K562 (cell line): ENCODE measurements at regions not wholly inside any gene's neighbourhood (a gene's known extent, or its start where the extent isn't known, plus 50 kb on each side); places are given as distances from the start of the nearest gene placed in this dataset.

Experiments used
- ATAC-seq: fragments of 200-7000 bp; cut with Tn5 transposase; 3 replicates; pipeline ENCODE4 v1.9.1; 2020; ENCODE audit warnings: moderate library complexity
- BruUV-seq: library from RNA; stranded (reverse); fragments of 400-500 nt; replicated peaks from 2 replicates; lab custom pipeline; 2021; lab: Mats Ljungman, UMichigan
- CTCF ChIA-PET: fragments of 300-600 bp; formaldehyde crosslinking; extraction: SDS; loops from one replicate; lab custom pipeline; 2021; ENCODE audit warnings: low intra/inter-chr PET ratio; lab: Yijun Ruan, JAX
- POLR2A ChIA-PET: fragments of 300-600, 350-650 bp; sonication (Branson Sonifier 250); formaldehyde crosslinking; extraction: SDS; loops from one replicate; lab custom pipeline; 2021; ENCODE audit warnings: antibody characterized with exemption, inconsistent platforms; lab: Yijun Ruan, JAX
- DNase-seq, 4 experiments: peaks; one replicate each; pipeline versions ENCODE4 v3.0.0 to v3.0.0-alpha.2; 2011 to 2018; ENCODE audit warnings: low spot score in 3 of 4, mixed read lengths in 3 of 4; ENCODE audit errors: extremely low read depth in 1 of 4
- FAIRE-seq: peaks from 2 replicates; lab custom pipeline; 2011; peaks lifted over from hg19 to GRCh38; lab: Jason Lieb, UNC
- H2AFZ ChIP-seq: 2 replicates; pipeline ENCODE4 v1.6.0; 2011; ENCODE audit warnings: low read depth, low read length, control low read depth, inconsistent platforms
- H3K27ac ChIP-seq: fragments of 200-600 bp; 3 replicates; pipeline ENCODE4 v1.8.0; 2011; ENCODE audit warnings: low read depth, mild to moderate bottlenecking, control low read depth, inconsistent platforms, low read length, moderate library complexity, mixed read lengths; ENCODE audit errors: extremely low read depth
- H3K27me3 ChIP-seq, 2 experiments: fragments of 300-600 bp in 1 of 2; 2 replicates in 1 of 2; 3 replicates in 1 of 2; pipeline versions ENCODE4 v1.6.0 to v1.8.0; 2011; ENCODE audit warnings: inconsistent platforms in 2 of 2, low read length in 2 of 2, mild to moderate bottlenecking in 1 of 2, mixed read lengths in 1 of 2, moderate library complexity in 1 of 2; ENCODE audit not compliant: control insufficient read depth in 2 of 2, insufficient read depth in 2 of 2
- H3K36me3 ChIP-seq: fragments of 300-600 bp; 3 replicates; pipeline ENCODE4 v1.8.0; 2011; ENCODE audit warnings: mild to moderate bottlenecking, low read length, inconsistent platforms; ENCODE audit not compliant: control insufficient read depth, insufficient read depth
- H3K4me1 ChIP-seq, 2 experiments: fragments of 200-600 bp in 1 of 2; replicated peaks in 1 of 2; 2 replicates in 1 of 2; 3 replicates in 1 of 2; pipeline versions ENCODE4 v1.5.1 to v1.8.0; 2011; ENCODE audit warnings: inconsistent platforms in 2 of 2, low read length in 2 of 2, mild to moderate bottlenecking in 1 of 2, mixed read lengths in 1 of 2, moderate library complexity in 1 of 2; ENCODE audit not compliant: control insufficient read depth in 2 of 2, insufficient read depth in 2 of 2
- H3K4me2 ChIP-seq: 2 replicates; pipeline ENCODE4 v1.6.1; 2011; ENCODE audit warnings: low read length, control low read depth, inconsistent platforms, mixed read lengths; ENCODE audit not compliant: insufficient read depth
- H3K4me3 ChIP-seq: fragments of 200-600 bp; sonication (generic), shearing (Covaris generic); 2 replicates; pipeline ENCODE4 v1.5.1; 2016; ENCODE audit warnings: control low read depth, inconsistent platforms
- H3K79me2 ChIP-seq: fragments of 200-600 bp; 3 replicates; pipeline ENCODE4 v1.8.0; 2011; ENCODE audit warnings: low read length, inconsistent platforms; ENCODE audit not compliant: control insufficient read depth, insufficient read depth
- H3K9ac ChIP-seq, 2 experiments: 2 replicates each; pipeline versions ENCODE4 v1.6.0 to v1.6.1; 2011; ENCODE audit warnings: low read depth in 2 of 2, low read length in 2 of 2, control low read depth in 1 of 2, inconsistent platforms in 1 of 2, mild to moderate bottlenecking in 1 of 2, mixed read lengths in 1 of 2; ENCODE audit not compliant: insufficient read depth in 1 of 2
- H3K9me1 ChIP-seq: one replicate; pipeline ENCODE4 v1.6.0; 2011; ENCODE audit warnings: inconsistent platforms, mild to moderate bottlenecking, low read length, moderate library complexity; ENCODE audit not compliant: control insufficient read depth, insufficient read depth
- H3K9me3 ChIP-seq: replicated peaks from 2 replicates; pipeline ENCODE4 v1.5.1; 2011; ENCODE audit warnings: low read depth, low read length, inconsistent platforms; ENCODE audit not compliant: control insufficient read depth, insufficient read depth
- H4K20me1 ChIP-seq: replicated peaks from 2 replicates; pipeline ENCODE4 v1.6.1; 2011; ENCODE audit warnings: low read length, inconsistent platforms, mixed read lengths; ENCODE audit not compliant: control insufficient read depth, insufficient read depth
- DEAF1 ChIP-seq: fragments of 450-650 bp; formaldehyde crosslinking; IDR thresholded peaks from 2 replicates; pipeline ENCODE4 v1.4.0; 2020; ENCODE audit warnings: mild to moderate bottlenecking, moderate library complexity
- FOXJ2 ChIP-seq: fragments of 200-800 bp; sonication (Bioruptor generic); IDR thresholded peaks from 2 replicates; pipeline ENCODE4 v1.6.1; 2016; ENCODE audit warnings: missing genetic modification characterization, missing compliant biosample characterization
- GATAD2A ChIP-seq: fragments of 450-650 bp; IDR thresholded peaks from 2 replicates; pipeline ENCODE4 v1.6.1; 2017
- HDAC8 ChIP-seq: fragments of 450-650 bp; IDR thresholded peaks from 2 replicates; pipeline ENCODE4 v1.6.1; 2016; ENCODE audit warnings: mild to moderate bottlenecking, missing genetic modification characterization, moderate library complexity, missing compliant biosample characterization
- ID3 ChIP-seq, 2 experiments: fragments of 250-450 bp in 1 of 2; fragments of 450-650 bp in 1 of 2; sonication (Bioruptor Pico) in 1 of 2; IDR thresholded peaks; 2 replicates each; pipeline versions ENCODE4 v1.6.1 to v1.8.0; 2016 to 2021; ENCODE audit warnings: mild to moderate bottlenecking in 2 of 2, moderate library complexity in 2 of 2, missing compliant biosample characterization in 1 of 2, missing genetic modification characterization in 1 of 2
- JUND ChIP-seq, 2 experiments: IDR thresholded peaks; 2 replicates in 1 of 2; 3 replicates in 1 of 2; pipeline ENCODE4 v1.6.1; 2011; ENCODE audit warnings: borderline replicate concordance in 2 of 2, low read depth in 2 of 2, low read length in 2 of 2, improper control_type of control experiment in 1 of 2, missing biosample characterization in 1 of 2, missing genetic modification characterization in 1 of 2, missing genetic modification reagents in 1 of 2
- RBM22 ChIP-seq: fragments of 200-400 bp; formaldehyde crosslinking; IDR thresholded peaks from 2 replicates; pipeline ENCODE4 v1.6.1; 2018; ENCODE audit warnings: low read length, low read depth; ENCODE audit not compliant: poor library complexity, severe bottlenecking
- SLC30A9 ChIP-seq: fragments of 250-450 bp; sonication (Bioruptor Pico); IDR thresholded peaks from 2 replicates; pipeline ENCODE4 v1.8.0; 2022; ENCODE audit warnings: mild to moderate bottlenecking, moderate library complexity
- SMARCC2 ChIP-seq: fragments of 450-650 bp; IDR thresholded peaks from 2 replicates; pipeline ENCODE4 v1.6.1; 2017; ENCODE audit warnings: antibody characterized with exemption, moderate library complexity, mild to moderate bottlenecking, low read depth
- TRIM25 ChIP-seq: fragments of 450-650 bp; IDR thresholded peaks from 2 replicates; pipeline ENCODE4 v1.7.0; 2016; ENCODE audit warnings: borderline replicate concordance
- U2AF2 ChIP-seq: fragments of 200-400 bp; formaldehyde crosslinking; optimal IDR thresholded peaks from 2 replicates; pipeline ENCODE3; 2017; ENCODE audit warnings: low read depth, mild to moderate bottlenecking, low read length
- ZKSCAN8 ChIP-seq: fragments of 200-800 bp; sonication (Bioruptor generic); IDR thresholded peaks from 2 replicates; pipeline ENCODE4 v1.6.1; 2016; ENCODE audit warnings: missing genetic modification characterization, missing compliant biosample characterization
- ZNF41 ChIP-seq: fragments of 250-450 bp; sonication (Bioruptor Pico); conservative IDR thresholded peaks from 2 replicates; pipeline ENCODE4 v1.4.0; 2020; ENCODE audit warnings: mild to moderate bottlenecking
- WGBS: fragments of 100-300 bp; shearing (Covaris generic); methylation state at CpG from one replicate; pipeline ENCODE4 v1.1.6; 2016; ENCODE audit warnings: low coverage, mixed read lengths; ENCODE audit not compliant: insufficient coverage; ENCODE audit errors: missing lambda C conversion rate; 5-methylcytosine and 5-hydroxymethylcytosine counted together
- in situ Hi-C: fragments of 300-500 bp; cut with MboI; formaldehyde crosslinking; loops from 4 replicates; pipeline ENCODE4 v1.15.0; 2018; ENCODE audit warnings: inconsistent platforms, mixed read lengths
- intact Hi-C: fragments of 100-400 bp; cut with micrococcal nuclease; formaldehyde crosslinking; loops from 2 replicates; pipeline ENCODE4 v1.14.2; 2022

GRCh38 chr1:222392556-222392955, 155.3 kb downstream of the HHIPL2 start (continued):
- TF ChIP-seq DEAF1 (CRISPR knock-in tag) (no peak), GATAD2A (no peak), SLC30A9 (CRISPR knock-in tag) (no peak), ID3 (CRISPR knock-in tag; IDR thresholded peaks at IDR 0.05) (no peak), ID3 (tag; IDR thresholded peaks at IDR 0.05) (no peak), U2AF2 (no peak), ZNF41 (no peak), RBM22 (no peak), JUND (IDR thresholded peaks at IDR 0.05; ENCODE audit: borderline replicate concordance, low read depth, low read length) (no peak), JUND (tag; IDR thresholded peaks at IDR 0.05; ENCODE audit: borderline replicate concordance, low read depth, low read length) (no peak), SMARCC2 (no peak)

- in situ Hi-C loops (no loop called here), intact Hi-C loops (no loop called here)
- no peaks in the 10 kb centered on the region for H3K79me2 ChIP-seq
- WGBS = 3% methylated on average over 2 of the region's 2 CpGs
- no peak overlapping the region for H2AFZ ChIP-seq
- H3K27ac ChIP-seq = no peak overlapping the region
- TF ChIP-seq TRIM25 = no peak
- TF ChIP-seq HDAC8 = no peak
- TF ChIP-seq FOXJ2 = no peak
- no peak for TF ChIP-seq ZKSCAN8 (CRISPR knock-in tag)
- ChIA-PET CTCF (no interaction called here), POLR2A (no interaction called here)
- ATAC-seq (no peak), FAIRE-seq (no peak), DNase-seq (no peak)
- no peaks in the 10 kb centered on the region for H3K36me3 ChIP-seq
- no peaks in the 10 kb centered on the region for H3K27me3 ChIP-seq
- H3K4me2 ChIP-seq = no peak overlapping the region
- H3K9ac ChIP-seq = no peak overlapping the region
- no peaks in the 10 kb centered on the region for H3K4me1 ChIP-seq
- no peak overlapping the region for H3K4me3 ChIP-seq
- no peaks in the 10 kb centered on the region for H3K9me1 ChIP-seq
- H4K20me1 ChIP-seq = no peaks in the 10 kb centered on the region
- H3K9me3 ChIP-seq = no peaks in the 10 kb centered on the region
- no TSS peak for BruUV-seq
Observed at GRCh38 chr1:222390181-222390580, 157.7 kb downstream of the HHIPL2 start.
